Peyer's patch (tissue), 4 donors: ENCODE measurements at regions not wholly inside any gene's neighbourhood (a gene's known extent, or its start where the extent isn't known, plus 50 kb on each side); places are given as distances from the start of the nearest gene placed in this dataset.
"Not testable (repeated sequence)": the region's sequence is repeated elsewhere in the genome, so short reads cannot be mapped to it uniquely, and the experiment has no call there.

ENCODE experiments used
- DNase-seq, 3 donors: peaks; one replicate each; pipeline ENCODE4 v3.0.0-alpha.2; 2017 to 2019
- H3K27ac ChIP-seq, 4 donors: fragments of 200-600 bp; sonication (generic); one replicate each; pipeline ENCODE4 v1.5.1; 2016 to 2019
- H3K27me3 ChIP-seq, 2 donors: fragments of 200-600 bp; sonication (generic); one replicate each; pipeline ENCODE4 v1.5.1; 2019
- H3K36me3 ChIP-seq, 3 donors: fragments of 200-600 bp; sonication (generic); one replicate each; pipeline ENCODE4 v1.5.1; 2016 to 2019
- H3K4me1 ChIP-seq, 4 donors: fragments of 200-600 bp; sonication (generic); one replicate each; pipeline ENCODE4 v1.5.1; 2016 to 2019
- H3K4me3 ChIP-seq, 4 donors: fragments of 200-600 bp; sonication (generic); 1 replicate in 3 of 4; 2 replicates in 1 of 4; pipeline ENCODE4 v1.5.1; 2016 to 2019; ENCODE audit warnings: mild to moderate bottlenecking in 1 of 4
- H3K9me3 ChIP-seq, 4 donors: fragments of 200-600 bp; sonication (generic); one replicate each; pipeline ENCODE4 v1.5.1; 2016 to 2019; ENCODE audit warnings: mild to moderate bottlenecking in 1 of 4
- CTCF ChIP-seq, 6 experiments: fragments of 450-650 bp in 4 of 6; fragments of 200-600 bp in 2 of 6; sonication (generic) in 1 of 6; IDR thresholded peaks; one replicate each; pipeline ENCODE4 v1.5.1; 2017 to 2019; ENCODE audit warnings: antibody characterized with exemption in 6 of 6, mild to moderate bottlenecking in 3 of 6, moderate library complexity in 1 of 6
- POLR2A ChIP-seq, 2 donors: fragments of 450-650 bp; IDR thresholded peaks; one replicate each; pipeline ENCODE4 v1.5.1; 2017; ENCODE audit warnings: antibody characterized with exemption in 2 of 2, mild to moderate bottlenecking in 2 of 2, moderate library complexity in 2 of 2

DNA sequence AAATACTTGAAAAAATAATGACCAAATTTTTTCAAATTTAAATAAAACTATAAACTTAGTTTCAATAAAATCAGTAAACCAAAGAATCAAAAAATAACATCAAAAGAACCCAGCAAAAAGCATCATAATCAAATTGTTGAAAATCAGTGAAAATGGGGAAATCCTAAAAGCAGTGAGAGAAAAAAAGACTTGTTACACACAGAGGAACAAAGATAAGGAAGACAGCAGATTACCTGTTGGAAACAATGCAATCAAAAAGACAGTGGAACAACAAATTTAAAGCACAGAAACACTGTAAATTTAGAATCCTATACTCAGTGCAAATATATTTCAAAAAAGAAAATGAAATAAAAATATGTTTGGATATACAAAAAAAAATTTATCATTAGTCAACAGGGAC lies 156.2 kb upstream of the LMCD1 start:
- Histone ChIP-seq H3K9me3 (no peaks in the 10 kb centered on the region), H3K4me1 (no peaks in the 10 kb centered on the region), H3K27me3 (no peaks in the 10 kb centered on the region), H3K4me3 (no peak overlapping the region), H3K27ac (no peak overlapping the region), H3K36me3 (no peaks in the 10 kb centered on the region)
- DNase-seq: no peak
- TF ChIP-seq CTCF (IDR thresholded peaks at IDR 0.05) (no peak), POLR2A (IDR thresholded peaks at IDR 0.05) (no peak)

- TF ChIP-seq CTCF (IDR thresholded peaks at IDR 0.05) (no peak), POLR2A (IDR thresholded peaks at IDR 0.05) (no peak)
- Histone ChIP-seq H3K27me3 (no peaks in the 10 kb centered on the region), H3K4me1 (no peaks in the 10 kb centered on the region), H3K4me3 (no peak overlapping the region), H3K36me3 (no peaks in the 10 kb centered on the region), H3K27ac (no peak overlapping the region), H3K9me3 (no peaks in the 10 kb centered on the region)
- no peak for DNase-seq
Measured at GRCh38 chr3:8348076-8348475, 153.5 kb upstream of the LMCD1 start.

DNA sequence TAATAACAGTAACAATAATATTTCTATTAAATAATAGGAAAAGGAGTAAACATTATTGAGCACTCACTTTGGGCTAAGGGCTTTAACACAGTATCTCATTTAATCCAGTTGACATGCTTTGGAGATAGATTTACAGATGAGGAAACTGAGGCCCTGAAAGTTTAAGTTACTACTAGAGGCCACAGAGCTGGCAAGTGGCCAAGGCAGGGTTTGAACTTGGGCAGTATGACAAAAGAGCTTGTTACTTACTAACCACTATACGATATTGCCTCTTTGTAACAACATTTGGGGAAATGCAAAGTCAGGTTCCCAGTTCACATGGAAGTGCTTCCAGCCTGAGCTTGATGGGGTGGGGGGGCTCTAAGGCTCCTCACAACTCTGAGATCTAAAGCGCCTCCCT lies 149.1 kb upstream of the LMCD1 start:
- no peak overlapping the region for H3K4me3 ChIP-seq
- no peak overlapping the region for H3K27ac ChIP-seq
- H3K36me3 ChIP-seq: no peaks in the 10 kb centered on the region
- H3K4me1 ChIP-seq: peaks cover 0 to 5% (median 0%) of the 10 kb centered on the region in 4 donors
- no peak for DNase-seq
- no peaks in the 10 kb centered on the region for H3K27me3 ChIP-seq
- no peaks in the 10 kb centered on the region for H3K9me3 ChIP-seq
- TF ChIP-seq POLR2A (IDR thresholded peaks at IDR 0.05): no peak
- no peak for TF ChIP-seq CTCF (IDR thresholded peaks at IDR 0.05)

GRCh38 chr3:8353364-8353763 lies 148.3 kb upstream of the LMCD1 start:
- Histone ChIP-seq H3K27me3 (no peaks in the 10 kb centered on the region), H3K4me3 (no peak overlapping the region), H3K36me3 (no peaks in the 10 kb centered on the region), H3K27ac (no peak overlapping the region), H3K9me3 (no peaks in the 10 kb centered on the region), H3K4me1 (peaks cover 0 to 10% (median 0%) of the 10 kb centered on the region in 4 donors)
- no peak for DNase-seq
- TF ChIP-seq CTCF (IDR thresholded peaks at IDR 0.05) (no peak), POLR2A (IDR thresholded peaks at IDR 0.05) (no peak)

GRCh38 chr3:8355346-8355745 lies 146.3 kb upstream of the LMCD1 start:
- H3K4me1 ChIP-seq: peaks cover 0 to 10% (median 0%) of the 10 kb centered on the region in 4 donors
- no peak overlapping the region for H3K4me3 ChIP-seq

DNA sequence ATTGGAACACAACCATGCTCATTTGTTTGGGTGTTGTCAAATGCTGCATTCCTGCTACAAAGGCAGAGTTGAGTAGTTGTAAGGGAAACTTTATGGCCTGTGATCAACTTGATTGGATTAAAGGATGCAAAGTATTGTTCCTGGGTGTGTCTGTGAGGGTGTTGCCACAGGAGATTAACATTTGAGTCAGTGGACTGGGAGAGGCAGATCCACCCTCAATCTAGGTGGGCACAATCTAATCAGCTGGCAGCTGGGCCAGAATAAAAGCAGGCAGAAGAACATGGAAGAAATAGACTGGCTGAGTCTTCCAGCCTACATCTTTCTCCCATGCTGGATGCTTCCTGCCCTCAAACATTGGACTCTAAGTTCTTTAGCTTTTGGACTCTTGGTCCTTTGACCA lies 145.6 kb upstream of the LMCD1 start:
- not testable (repeated sequence) for H3K4me1 ChIP-seq, H3K27me3 ChIP-seq, DNase-seq, H3K9me3 ChIP-seq, H3K36me3 ChIP-seq, H3K4me3 ChIP-seq
- peak overlapping the region in 1 of 4 donors; percentile 20 for H3K27ac ChIP-seq

More at GRCh38 chr3:8355346-8355745, 146.3 kb upstream of the LMCD1 start:
- Histone ChIP-seq H3K27ac (no peak overlapping the region), H3K27me3 (no peaks in the 10 kb centered on the region), H3K9me3 (no peaks in the 10 kb centered on the region), H3K36me3 (no peaks in the 10 kb centered on the region)
- DNase-seq: no peak
- TF ChIP-seq POLR2A (IDR thresholded peaks at IDR 0.05): no peak
- TF ChIP-seq CTCF (IDR thresholded peaks at IDR 0.05): no peak
